CD4-positive, alpha-beta T cell treated with Interferon gamma for 1 hour (primary cell): ENCODE measurements at regions not wholly inside any gene's neighbourhood (a gene's known extent, or its start where the extent isn't known, plus 50 kb on each side); places are given as distances from the start of the nearest gene placed in this dataset.
"Not testable (repeated sequence)": the region's sequence is repeated elsewhere in the genome, so short reads cannot be mapped to it uniquely, and the experiment has no call there.

Experiments
- DNase-seq: peaks from one replicate; pipeline ENCODE4 v3.0.0-alpha.2; 2020

DNA sequence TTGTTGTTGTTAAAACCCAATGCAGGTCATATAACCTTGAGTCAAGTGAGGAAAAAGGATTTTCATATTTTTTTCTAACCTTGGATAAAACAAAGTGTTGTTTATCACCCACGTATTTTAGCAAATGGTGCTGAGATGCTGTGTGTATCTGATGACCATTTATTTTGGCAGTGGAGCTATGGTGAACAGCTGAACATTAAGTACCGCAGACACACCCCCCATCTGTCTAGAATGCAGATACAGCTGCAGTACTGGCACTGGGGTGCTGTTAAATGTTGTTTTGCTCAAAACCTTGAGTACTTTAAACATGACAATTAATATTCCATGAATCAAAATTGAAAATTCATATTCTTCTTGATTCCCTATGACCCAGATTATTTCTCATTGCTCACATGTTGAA lies 773.3 kb upstream of the SLC39A10 start:
- no peak for DNase-seq

DNA sequence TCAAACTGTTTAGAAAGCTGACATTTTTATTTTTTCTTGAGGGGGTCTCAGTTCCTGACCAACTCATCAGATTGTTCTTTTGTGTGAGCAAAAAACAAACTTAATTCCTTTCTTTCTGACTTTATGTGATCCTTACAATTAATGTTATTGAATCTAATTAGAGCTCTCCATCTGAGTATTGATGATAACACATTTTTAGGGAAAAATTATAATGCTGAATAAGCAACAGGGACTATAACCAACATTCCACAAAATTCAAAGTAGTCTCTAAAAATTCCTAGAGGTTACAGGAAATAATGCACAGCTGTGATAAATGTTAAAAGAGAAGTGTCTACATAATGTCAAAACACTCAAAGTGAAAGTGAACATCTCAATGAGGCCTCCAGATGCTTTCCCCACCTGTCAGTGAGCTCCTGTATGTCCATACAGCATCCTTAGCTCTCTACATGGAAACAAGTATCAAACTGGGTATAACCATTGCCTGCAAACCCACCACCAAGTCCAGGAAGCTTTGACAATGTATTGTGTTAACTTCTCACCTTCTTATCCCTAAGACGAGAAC lies 786.0 kb upstream of the SLC39A10 start:
- DNase-seq = no peak

DNA sequence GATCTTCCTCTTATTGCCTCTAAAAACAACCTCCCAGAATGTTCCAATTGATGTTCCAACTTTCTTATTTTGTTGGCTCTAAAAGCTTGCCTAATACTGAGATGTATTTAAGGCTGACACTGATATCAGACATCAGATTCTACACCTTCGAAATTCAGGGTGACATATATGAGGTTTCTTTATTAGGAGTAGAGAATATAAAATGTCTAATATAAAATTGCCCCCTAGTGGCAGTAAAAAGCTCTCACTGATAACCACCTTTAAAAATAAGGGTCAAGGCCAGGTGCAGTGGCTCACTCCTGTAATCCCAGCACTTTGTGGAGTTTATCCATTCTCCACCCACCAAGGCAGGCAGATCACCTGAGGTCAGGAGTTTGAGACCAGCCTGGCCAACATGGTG lies 789.7 kb upstream of the SLC39A10 start:
- DNase-seq = no peak

DNA sequence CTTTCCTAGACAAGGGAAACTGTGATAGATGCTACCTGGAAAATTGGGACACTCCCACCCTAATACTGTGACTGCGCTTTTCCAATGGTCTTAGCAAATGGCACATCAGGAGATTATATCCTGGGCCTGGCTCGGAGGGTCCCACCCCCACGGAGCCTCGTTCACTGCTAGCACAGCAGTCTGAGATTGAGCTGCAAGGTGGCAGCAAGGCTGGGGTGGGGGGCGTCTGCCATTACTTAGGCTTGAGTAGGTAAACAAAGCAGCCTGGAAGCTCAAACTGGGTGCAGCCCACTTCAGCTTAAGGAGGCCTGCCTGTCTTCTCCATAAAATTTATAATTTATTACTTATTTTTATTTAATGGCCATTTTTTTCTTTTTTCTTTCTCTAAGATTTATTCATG lies 802.1 kb upstream of the SLC39A10 start:
- no peak for DNase-seq

DNA sequence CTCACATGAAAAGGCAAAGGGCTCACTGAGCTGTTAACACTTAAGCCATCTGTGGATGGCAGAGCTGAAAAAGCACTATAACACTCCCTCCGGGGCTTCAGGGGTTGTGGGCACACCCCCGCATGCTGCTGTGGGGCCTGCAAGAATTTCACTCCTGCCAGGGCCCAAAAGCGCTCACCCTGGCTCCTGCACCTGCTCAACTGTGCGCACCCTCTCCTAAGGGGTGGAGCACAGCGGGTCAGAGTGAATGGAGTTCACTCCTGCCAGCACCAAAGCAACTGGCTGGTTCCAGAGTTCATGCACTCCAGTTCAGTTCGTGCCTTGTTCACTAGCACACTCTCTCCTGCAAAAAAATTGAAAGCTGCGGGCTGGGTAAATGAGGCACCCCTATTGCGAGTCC lies 814.2 kb upstream of the SLC39A10 start:
- no peak for DNase-seq

DNA sequence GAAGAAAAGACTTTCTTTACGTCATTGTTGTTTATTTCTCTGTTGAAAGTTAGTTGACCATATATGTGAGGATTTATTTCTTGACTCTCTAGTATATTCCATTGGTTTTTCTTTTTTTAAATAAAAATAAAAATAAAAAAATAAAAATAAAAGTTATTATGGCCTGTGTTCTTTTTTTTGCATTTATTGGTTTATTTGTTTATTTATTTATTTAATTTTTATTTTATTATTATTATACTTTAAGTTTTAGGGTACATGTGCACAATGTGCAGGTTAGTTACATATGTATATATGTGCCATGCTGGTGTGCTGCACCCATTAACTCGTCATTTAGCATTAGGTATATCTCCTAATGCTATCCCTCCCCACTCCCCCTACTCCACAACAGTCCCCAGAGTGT lies 822.7 kb upstream of the SLC39A10 start:
- DNase-seq = not testable (repeated sequence)

DNA sequence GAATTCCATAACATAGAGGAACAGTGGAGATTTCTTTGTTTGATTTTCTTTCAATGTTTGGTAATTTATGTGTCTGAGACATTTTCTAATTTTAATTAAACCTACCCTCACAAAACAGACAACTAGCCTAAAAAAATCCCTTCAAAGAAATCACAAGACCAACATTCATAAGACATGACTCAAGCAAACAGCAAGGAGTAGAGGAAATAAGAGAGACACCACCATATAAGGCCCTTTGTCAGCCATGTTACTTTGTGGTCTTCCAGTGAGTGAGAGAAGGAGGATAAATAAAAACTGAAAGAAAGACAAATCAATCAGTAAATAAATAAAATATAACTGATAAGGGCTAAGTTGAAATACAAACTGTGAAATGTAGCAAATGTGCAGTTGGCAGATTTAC lies 830.8 kb upstream of the SLC39A10 start:
- DNase-seq = no peak

DNA sequence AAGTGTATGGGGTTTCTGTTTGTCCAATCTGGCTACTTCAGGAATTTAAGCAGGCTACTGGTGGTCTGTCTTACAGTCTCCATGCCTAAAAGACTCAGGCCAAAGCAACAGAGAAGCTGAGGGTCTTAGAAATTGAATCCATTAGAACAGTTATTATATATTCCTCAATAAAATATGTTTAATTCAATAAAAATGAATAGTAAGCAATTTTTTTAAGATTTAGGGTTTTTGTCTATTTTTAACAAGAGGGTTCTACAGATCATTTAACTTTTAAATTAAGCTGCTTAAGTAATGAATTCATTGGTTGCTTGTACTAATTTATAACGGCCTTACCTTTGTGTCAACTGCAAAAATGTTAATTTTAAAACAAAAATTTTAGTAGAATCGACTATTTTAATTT lies 832.6 kb upstream of the SLC39A10 start:
- DNase-seq = no peak

DNA sequence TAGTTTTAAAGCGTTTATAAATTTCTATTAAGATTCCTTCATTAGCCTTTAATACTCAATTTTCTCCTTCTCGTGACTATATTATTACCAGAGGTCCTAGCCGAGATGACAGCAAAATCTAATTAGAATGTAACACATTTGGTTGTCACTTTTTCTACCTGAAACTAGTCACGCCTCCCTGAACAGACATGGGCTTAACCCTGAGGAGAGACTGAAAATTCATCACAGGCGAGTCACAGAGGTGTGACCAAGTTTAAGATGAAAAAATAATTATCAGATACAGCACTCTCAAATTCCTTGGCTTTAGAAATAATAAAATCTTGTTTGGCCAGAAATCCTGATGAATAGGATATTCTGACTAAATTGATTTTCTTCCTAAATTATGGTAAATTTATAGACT lies 834.4 kb upstream of the SLC39A10 start:
- no peak for DNase-seq

DNA sequence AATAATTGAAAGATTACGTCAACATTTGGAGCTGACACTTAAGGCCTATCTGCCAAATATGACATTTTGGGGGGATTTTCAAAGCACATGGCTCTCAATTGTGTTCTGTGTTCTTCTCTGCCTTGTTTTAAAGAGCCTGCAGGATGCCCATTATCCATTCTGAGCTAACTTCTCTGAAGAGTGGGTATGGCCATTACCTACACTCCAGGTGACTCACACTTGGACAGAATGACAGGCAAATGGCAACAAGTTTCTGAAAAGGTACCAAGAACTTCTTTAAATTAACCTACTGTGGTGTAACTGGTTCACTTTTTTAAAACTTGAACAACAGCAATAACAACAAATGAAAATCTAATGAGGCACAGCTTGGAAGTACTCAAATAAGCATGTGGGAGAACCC lies 834.9 kb upstream of the SLC39A10 start:
- no peak for DNase-seq

DNA sequence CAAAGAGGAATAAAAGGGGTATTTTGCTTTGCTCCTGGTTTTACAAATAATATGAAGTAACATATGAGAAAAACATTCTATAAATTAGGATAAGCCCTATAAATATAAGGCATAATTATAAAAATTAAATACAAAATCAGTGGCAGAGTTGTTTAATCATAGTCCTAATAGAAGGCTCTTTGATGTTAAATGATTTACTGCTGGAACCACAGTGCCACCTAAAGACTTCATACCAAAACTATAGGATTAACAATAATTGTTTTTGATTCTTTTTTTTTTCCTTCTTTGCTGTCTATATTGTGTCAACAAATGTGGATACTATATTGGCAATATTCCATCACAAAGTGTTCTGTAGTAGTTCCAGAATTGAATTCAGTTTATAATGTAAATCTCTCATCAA lies 837.7 kb upstream of the SLC39A10 start:
- no peak for DNase-seq

DNA sequence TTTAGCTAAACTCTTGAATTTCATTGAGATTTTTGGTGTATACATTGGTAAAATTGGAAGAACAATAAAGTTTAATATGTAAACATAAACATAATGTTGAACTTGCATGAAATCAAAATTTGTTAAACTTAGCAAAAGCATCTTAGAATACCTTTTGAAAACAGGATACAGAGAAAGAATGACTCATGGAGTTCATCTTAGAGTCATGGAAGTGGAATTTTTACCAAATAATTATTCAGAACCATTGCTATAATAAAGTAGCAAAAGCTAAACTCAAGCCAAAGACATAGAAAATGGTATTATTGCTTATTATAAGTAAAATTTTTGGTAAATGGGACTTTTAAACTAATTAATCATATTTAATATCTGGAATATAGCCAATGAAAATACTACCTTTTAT lies 841.6 kb upstream of the SLC39A10 start:
- no peak for DNase-seq

DNA sequence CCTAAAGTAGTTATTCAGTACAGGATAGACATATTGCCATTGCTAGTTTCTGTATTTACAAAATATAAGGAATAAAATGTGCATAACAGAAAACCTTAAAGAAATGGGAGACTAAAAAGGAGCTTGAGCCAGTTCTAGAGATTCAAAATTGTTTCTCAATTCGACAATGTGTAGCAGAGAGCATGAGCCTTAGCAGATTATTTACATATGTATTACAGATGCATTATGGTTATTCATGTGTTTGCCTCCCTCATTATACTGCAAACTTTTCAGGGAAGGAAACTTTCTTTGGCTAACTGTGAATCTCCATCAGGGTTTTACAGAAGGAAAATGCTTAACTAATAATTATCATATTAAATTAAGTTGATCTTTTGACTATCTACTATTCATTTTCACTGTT lies 854.4 kb upstream of the SLC39A10 start:
- no peak for DNase-seq

DNA sequence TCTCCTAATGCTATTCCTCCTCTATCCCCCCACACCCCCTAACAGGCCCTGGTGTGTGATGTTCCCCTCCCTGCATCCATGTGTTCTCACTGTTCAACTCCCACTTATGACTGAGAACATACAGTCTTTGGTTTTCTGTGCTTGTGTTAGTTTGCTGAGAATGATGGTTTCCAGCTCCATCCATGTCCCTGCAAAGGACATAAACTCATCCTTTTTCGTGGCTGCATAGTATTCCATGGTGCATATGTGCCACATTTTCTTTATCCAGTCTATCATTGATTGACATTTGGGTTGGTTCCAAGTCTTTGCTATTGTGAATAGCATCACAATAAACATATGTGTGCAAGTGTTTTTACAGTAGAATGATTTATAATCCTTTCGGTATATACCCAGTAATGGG lies 870.0 kb upstream of the SLC39A10 start:
- not testable (repeated sequence) for DNase-seq

DNA sequence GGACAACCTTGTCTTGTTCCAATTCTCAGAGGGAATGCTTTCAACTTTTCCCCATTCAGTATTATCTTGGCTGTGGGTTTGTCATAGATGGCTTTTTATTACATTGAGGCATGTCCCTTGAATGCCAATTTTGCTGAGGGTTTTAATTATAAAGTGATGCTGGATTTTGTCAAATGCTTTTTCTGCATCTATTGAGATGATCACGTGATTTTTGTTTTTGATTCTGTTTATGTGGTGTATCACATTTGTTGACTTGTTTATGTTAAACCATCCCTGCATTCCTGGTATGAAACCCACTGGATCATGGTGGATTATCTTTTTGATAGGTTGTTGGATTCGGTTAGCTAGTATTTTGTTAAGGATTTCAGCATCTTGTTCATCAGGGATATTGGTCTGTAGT lies 885.6 kb upstream of the SLC39A10 start:
- not testable (repeated sequence) for DNase-seq

DNA sequence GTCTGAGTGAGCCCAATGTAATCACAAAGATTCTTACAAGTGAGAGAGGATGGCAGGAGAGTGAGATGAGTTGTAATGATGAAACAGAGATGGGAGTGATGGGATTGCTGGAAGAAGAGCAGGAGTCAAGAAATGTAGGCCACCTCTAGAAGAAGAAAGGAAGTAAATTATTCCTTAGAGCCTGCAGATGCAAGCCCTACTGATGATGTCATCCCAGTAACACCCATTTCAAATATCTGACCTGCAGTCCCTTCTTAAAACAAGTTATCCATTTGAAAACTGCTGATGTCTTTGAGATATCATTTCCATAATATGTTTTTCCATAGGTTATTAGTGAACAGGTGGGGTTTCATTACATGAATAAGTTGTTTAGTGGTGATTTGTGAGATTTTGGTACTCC lies 888.0 kb upstream of the SLC39A10 start:
- no peak for DNase-seq

DNA sequence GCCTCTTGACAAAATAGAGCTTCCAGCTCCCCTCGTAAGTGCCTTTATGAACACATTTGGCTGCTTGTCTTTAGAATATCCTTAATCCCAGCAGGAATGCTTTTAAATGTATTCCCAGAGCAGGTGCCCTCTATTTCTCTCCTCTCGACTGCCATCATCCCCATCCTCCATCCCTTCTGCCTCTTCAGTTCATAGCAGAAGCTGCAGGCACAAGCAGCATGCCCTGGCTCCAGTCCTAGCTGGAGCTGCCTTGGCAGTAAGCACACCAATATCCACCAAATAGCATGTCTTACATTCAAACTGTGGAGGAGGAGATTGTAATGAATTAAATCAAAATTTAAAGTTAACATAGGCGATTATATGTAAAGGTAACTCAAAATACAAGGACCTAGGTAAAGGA lies 891.3 kb upstream of the SLC39A10 start:
- no peak for DNase-seq

DNA sequence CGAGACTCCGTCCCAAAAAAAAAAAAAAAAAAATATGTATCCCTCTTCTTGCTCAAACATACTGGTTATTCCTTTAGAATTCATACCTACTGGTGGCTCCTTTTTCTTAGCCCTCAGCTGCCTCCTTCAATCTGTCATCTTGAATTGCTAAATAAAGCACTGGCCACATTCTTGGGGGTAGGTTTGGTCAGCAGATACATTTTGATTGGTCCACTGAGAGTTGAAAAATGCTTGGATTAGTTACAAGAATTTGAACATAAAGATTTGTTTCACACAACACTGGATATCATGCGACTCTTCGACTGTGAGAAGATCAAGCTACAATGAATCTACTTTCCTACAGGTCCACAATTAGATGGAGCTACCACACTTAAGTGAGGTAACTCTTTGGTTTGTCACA lies 906.1 kb upstream of the SLC39A10 start:
- DNase-seq = no peak

DNA sequence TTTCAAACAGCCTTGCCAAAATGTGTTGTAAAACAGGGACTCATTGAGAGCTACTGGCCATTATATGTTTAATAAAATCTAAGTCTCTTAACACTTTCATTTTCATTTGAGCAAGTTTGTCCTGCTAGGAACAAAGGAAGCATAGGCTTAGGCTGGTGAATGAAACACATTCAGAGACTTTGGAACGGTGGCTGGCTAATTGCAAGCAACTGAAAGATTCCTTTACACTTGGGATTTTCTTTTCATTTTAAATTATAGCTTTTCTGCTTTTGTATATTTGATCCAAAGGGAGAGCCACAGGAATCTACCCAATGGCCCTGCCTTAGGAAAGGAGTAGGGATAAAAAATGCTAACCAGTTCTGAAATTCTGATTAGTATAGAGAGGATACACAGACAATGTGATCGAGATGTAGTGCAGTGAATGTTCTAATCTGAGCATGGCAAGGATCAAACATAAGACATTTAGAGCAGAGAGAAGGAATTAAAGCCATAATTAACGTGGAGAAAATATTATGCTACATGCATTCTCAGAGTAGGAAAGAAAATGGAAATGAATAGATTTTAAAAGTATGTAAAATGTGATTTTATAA lies 911.4 kb upstream of the SLC39A10 start:
- no peak for DNase-seq

DNA sequence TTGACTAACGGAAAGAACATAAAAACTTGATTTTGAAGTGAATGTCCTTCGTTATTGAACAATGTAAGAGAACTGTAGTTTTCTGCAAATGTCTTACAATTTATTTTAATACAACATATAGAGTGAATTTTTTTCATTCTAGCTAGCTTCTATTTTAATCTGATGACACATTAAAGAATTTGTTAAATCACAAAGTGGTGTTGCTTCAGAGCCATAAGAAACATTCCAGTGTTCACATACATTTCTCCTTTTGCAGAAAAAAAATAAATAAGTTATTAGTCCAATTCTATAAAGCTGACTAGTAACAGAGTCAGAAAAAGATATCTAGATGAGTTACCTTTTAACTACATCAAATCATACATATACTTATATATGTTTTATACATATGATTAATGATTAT lies 914.3 kb upstream of the SLC39A10 start:
- DNase-seq = no peak

DNA sequence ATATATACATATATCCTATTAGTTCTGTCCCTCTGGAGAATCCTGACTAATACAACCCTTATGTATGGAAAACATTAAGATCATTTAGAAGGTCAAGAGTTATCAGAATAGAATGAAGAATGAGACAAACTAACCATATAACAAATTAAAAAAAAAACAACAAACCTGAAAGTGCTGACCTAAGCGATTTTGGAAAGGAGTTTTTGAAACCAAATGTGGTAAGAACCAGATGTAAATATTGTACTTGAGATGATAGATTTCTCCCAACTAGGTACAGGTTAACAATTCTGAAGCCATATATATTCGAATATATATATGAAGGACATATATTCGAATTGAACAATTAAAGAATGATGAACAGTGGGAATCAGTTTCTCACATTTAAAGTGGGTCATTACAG lies 917.8 kb upstream of the SLC39A10 start:
- DNase-seq = no peak

DNA sequence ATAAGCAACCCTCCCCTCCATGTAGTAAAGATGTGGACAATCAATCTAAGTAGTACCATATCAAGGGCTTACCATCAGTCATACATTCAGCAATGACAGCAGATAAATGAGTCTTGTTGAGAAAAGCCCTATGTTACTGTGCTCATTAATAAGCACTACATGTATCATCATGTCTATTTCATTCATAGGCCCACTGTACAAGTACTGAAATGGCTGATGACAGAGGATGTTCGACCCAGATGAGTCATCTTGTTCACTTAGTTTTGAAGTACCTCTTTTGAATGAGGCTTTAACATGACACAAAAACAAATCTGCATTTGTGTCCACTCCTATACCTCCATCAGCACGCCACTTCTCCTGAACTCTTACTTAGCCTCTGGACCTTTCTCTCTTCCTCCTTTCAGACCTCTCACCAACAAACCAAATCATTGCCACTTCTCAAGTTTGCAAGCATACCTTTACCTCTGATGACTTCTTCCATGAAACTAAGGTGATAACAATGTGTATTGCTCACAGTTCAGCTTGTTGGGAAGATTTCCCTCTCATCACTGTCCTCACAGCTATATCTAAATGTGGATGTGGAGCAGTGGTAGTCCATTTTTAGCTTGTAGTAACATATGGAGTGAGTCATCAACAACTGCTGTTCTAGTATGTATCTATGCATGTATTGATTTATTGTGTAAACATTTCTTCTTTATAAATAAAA lies 921.0 kb upstream of the SLC39A10 start:
- DNase-seq = no peak

DNA sequence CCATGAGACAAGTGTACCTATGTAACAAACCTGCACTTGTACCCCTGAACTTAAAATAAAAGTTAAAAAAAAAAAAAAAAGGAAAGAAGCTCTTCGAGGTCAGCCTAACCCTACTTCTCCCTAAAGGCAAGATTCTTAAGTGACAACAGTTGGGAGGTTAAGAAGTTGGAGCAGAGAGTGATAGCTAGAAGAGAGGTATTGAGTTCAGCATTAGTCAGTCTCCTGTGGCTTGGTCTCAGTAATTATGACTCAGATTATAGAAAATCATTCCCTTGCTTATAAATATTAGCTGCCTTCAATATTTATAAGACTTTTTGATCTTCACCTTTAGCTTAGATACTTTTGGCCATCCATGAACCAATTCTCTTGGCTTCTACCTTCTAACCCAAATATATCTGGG lies 926.8 kb upstream of the SLC39A10 start:
- no peak for DNase-seq

DNA sequence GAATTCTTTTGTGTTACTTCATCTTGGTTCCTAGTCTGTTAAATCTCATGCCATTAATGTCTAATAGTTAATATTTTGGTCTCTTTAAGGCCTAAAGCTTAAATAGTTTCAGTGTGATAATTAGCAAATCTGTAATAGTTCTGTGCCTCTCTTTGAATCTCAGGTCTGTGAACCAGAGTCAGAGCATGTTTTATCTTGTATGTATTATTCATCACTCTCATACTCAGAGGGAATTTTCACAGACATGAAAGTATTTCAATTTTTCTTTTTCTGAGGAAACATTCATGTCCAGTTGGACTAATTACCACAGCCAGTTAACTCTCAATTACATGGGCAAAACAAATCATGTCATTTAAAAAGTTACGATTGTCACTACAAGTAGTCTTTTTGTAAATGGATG lies 931.9 kb upstream of the SLC39A10 start:
- DNase-seq = no peak

DNA sequence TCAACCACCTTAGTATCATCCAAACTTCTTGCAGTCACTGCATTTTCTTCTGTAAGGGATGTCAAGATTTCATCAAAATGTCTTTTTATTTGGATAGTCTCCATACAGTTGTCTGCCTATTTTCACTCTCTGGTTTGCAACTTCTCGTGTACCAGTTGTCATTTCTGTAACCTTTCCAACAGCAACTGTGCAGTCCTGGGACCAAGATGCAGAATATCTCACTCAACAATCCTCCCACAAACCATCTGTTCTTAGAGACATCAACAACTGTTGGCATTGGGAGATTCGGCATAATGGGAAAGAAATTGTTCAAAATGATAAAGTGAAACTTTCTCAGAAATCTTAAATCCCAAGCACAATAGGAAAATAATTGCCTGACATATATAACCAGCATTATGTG lies 933.6 kb upstream of the SLC39A10 start:
- no peak for DNase-seq
